Muscle of leg (tissue), 3 donors: ENCODE measurements at regions not wholly inside any gene's neighbourhood (a gene's known extent, or its start where the extent isn't known, plus 50 kb on each side); places are given as distances from the start of the nearest gene placed in this dataset.
A peak's percentile ranks its signal among the peaks of the same experiment; 100 is the strongest.

Experiments
- DNase-seq: peaks from one replicate; pipeline ENCODE4 v3.0.0; 2013
- H3K27ac ChIP-seq: one replicate; pipeline ENCODE4 v1.5.1; 2013; ENCODE audit warnings: mild to moderate bottlenecking, low read length, control low read depth
- H3K27me3 ChIP-seq: one replicate; pipeline ENCODE4 v1.6.1; 2013; ENCODE audit warnings: low read length; ENCODE audit not compliant: control insufficient read depth, insufficient read depth
- H3K36me3 ChIP-seq: one replicate; pipeline ENCODE4 v1.6.1; 2013; ENCODE audit warnings: low read length; ENCODE audit not compliant: control insufficient read depth, insufficient read depth
- H3K4me1 ChIP-seq: one replicate; pipeline ENCODE4 v1.6.1; 2013; ENCODE audit warnings: low read length; ENCODE audit not compliant: control insufficient read depth, insufficient read depth
- H3K4me3 ChIP-seq: one replicate; pipeline ENCODE4 v1.5.1; 2013; ENCODE audit warnings: low read length, control low read depth
- H3K9me3 ChIP-seq: replicated peaks from 2 replicates; pipeline ENCODE4 v1.6.1; 2013; ENCODE audit warnings: low read depth, low read length; ENCODE audit not compliant: control insufficient read depth
- WGBS: methylation state at CpG from one replicate; pipeline ENCODE4 v1.1.5; 2013; ENCODE audit warnings: missing lambda C conversion rate; ENCODE audit not compliant: insufficient coverage; 5-methylcytosine and 5-hydroxymethylcytosine counted together

DNA sequence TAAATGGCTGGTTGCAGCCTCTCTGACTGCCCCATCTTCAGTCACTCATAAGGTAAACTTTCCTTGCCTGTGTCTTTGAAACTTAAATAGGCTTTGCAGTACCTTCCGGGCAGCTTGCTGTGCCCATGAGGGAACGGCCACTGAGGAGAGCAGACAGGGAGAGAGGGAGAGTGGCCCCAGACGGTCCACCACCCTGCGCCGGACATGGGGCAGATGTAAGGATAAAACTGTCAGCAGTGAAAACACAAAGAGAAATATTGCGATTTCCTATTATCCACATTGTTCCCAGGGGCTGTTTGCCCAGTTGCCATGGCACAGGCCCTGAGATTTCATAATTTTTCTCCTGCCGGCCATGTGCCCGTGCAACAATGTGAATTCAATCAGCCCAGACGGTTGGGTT lies 265.9 kb upstream of the SALL3 start:
- Histone ChIP-seq H3K27me3 (no peaks in the 10 kb centered on the region), H3K27ac (no peak overlapping the region), H3K4me1 (no peaks in the 10 kb centered on the region), H3K36me3 (no peaks in the 10 kb centered on the region), H3K4me3 (no peak overlapping the region), H3K9me3 (no peaks in the 10 kb centered on the region)
- DNase-seq, result no peak
- 95% methylated on average over 4 of the region's 9 CpGs for WGBS

GRCh38 chr18:78716022-78716421 lies 263.6 kb upstream of the SALL3 start:
- Histone ChIP-seq H3K9me3 (no peaks in the 10 kb centered on the region), H3K4me3 (no peak overlapping the region), H3K27ac (no peak overlapping the region), H3K4me1 (peaks cover 2% of the 10 kb centered on the region), H3K36me3 (no peaks in the 10 kb centered on the region), H3K27me3 (peaks cover 11% of the 10 kb centered on the region)
- WGBS, result 64% methylated on average over 5 of the region's 8 CpGs
- DNase-seq, result no peak

- Histone ChIP-seq H3K4me3 (no peak overlapping the region), H3K27me3 (peaks cover 15% of the 10 kb centered on the region), H3K9me3 (no peaks in the 10 kb centered on the region), H3K27ac (no peak overlapping the region), H3K4me1 (peaks cover 3% of the 10 kb centered on the region), H3K36me3 (no peaks in the 10 kb centered on the region)
- DNase-seq, result no peak
- WGBS, result 86% methylated on average over 13 of the region's 17 CpGs
Observed at GRCh38 chr18:78716581-78716980, 263.0 kb upstream of the SALL3 start.

DNA sequence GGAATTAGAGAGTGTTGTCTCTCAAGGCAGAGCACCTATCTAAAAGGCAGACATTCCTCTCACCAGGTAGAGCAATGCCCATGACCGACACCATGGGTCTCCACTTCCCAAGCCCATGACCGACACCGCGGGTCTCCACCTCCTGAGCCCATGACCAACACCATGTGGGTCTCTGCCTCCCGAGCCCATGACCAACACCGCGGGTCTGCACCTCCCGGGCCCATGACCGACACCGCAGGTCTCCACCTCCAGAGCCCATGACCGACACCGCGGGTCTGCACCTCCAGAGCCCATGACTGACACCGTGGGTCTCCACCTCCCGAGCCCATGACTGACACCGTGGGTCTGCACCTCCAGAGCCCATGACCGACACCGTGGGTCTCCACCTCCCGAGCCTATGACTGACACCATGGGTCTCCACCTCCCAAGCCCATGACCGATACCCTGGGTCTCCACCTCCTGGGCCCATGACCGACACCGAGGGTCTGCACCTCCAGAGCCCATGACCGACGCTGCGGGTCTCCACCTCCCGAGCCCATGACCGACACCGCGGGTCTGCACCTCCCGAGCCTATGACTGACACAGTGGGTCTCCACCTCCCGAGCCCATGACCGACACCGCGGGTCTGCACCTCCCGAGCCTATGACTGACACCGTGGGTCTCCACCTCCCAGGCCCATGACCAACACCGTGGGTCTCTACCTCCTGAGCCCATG lies 262.4 kb upstream of the SALL3 start:
- peaks cover 17% of the 10 kb centered on the region for H3K27me3 ChIP-seq
- 92% methylated on average over 35 of the region's 37 CpGs for WGBS
- no peak overlapping the region for H3K4me3 ChIP-seq
- H3K27ac ChIP-seq, result no peak overlapping the region
- H3K4me1 ChIP-seq, result peaks cover 3% of the 10 kb centered on the region
- no peak for DNase-seq
- no peaks in the 10 kb centered on the region for H3K36me3 ChIP-seq
- H3K9me3 ChIP-seq, result no peaks in the 10 kb centered on the region

GRCh38 chr18:78717766-78718150 lies 261.9 kb upstream of the SALL3 start:
- 84% methylated on average over 5 of the region's 6 CpGs for WGBS
- peaks cover 17% of the 10 kb centered on the region for H3K27me3 ChIP-seq
- H3K4me3 ChIP-seq, result no peak overlapping the region

GRCh38 chr18:78719821-78720220 lies 259.8 kb upstream of the SALL3 start:
- Histone ChIP-seq H3K27me3 (peaks cover 33% of the 10 kb centered on the region), H3K4me1 (peaks cover 3% of the 10 kb centered on the region), H3K27ac (no peak overlapping the region), H3K36me3 (no peaks in the 10 kb centered on the region), H3K9me3 (no peaks in the 10 kb centered on the region), H3K4me3 (no peak overlapping the region)
- WGBS, result 93% methylated on average over 7 of the region's 11 CpGs
- DNase-seq, result no peak

More at GRCh38 chr18:78717766-78718150, 261.9 kb upstream of the SALL3 start:
- H3K27ac ChIP-seq, result no peak overlapping the region
- DNase-seq, result no peak
- no peaks in the 10 kb centered on the region for H3K36me3 ChIP-seq
- peaks cover 3% of the 10 kb centered on the region for H3K4me1 ChIP-seq
- no peaks in the 10 kb centered on the region for H3K9me3 ChIP-seq

DNA sequence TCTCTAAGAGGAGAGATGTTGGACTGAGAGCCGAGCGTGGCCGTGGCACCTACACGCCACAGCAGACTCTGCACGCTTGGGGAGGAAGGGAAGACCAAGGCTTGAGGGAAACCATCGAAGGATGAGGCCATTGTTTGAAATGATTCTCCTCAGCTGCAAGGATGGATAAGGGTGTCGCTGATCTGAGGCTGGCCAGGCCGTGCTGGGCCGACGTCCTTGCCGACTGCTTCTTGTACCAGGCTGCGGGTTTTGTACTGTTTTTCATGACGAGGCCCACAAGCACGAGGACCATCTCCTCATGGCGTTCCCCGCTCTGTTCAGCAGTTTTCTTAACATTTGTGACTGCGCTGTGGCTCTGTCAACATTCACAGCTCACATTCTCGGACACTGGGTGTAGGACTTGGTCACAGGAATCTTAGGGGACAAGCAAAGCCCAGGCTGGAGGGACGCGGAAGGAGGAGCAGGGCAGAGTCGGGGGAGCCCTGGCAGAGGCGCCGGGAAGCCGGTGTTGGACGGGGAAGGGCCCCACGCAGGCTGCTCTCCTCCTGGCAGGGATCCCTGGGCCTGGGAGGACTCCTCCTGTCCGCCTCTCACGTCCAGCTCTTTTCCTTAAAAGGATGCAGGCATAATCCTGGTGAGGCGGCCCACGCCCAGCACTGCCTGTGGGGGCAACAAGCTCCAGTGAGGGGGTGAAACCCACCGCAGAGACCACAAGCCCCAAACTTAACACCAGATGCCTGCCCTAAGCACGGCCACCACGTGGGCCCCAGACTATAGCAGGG lies 259.0 kb upstream of the SALL3 start:
- Histone ChIP-seq H3K9me3 (no peaks in the 10 kb centered on the region), H3K36me3 (no peaks in the 10 kb centered on the region), H3K27me3 (peaks cover 39% of the 10 kb centered on the region), H3K4me3 (no peak overlapping the region), H3K4me1 (peaks cover 3% of the 10 kb centered on the region), H3K27ac (no peak overlapping the region)
- WGBS, result 54% methylated on average over 27 of the region's 33 CpGs
- DNase-seq, result peak; percentile 49

DNA sequence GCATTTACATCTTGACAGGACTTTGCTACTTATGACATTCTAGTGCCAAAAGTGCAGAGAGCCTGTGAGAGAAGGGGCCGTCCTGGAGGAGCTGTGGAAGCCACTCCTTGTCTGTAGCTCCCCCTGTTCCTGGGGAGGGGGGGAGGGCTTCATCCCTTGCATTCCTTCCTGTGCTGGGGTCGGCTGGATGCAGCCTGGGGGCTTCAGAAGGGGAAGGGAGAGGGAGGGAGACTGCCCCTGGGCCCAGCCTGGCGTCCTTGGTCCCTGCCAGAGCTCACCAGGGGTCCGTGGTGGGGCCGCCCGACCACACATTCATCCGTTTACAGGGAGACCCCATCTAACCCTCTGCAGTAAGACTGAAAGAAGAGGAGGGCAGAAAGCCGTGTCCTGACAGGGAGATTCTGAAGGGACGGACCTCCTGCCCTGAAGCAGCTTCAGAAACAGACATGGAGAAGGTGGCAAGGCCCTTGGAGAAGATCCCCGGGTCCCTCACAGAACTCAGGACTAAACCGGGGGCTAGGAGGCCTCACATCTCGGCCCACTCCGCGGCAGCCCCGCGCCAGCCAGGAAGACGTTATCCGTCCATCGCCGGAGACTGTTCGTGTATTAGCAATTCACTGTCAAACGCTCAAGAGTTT lies 258.3 kb upstream of the SALL3 start:
- Histone ChIP-seq H3K4me1 (peaks cover 3% of the 10 kb centered on the region), H3K9me3 (no peaks in the 10 kb centered on the region), H3K4me3 (no peak overlapping the region), H3K36me3 (no peaks in the 10 kb centered on the region), H3K27ac (no peak overlapping the region), H3K27me3 (peaks cover 39% of the 10 kb centered on the region)
- 26% methylated on average over 4 of the region's 22 CpGs for WGBS
- no peak for DNase-seq

- no peak for DNase-seq
- H3K27ac ChIP-seq, result no peak overlapping the region
- peaks cover 3% of the 10 kb centered on the region for H3K4me1 ChIP-seq
- no peaks in the 10 kb centered on the region for H3K9me3 ChIP-seq
- H3K27me3 ChIP-seq, result peaks cover 42% of the 10 kb centered on the region
- 53% methylated on average over 6 of the region's 9 CpGs for WGBS
- no peaks in the 10 kb centered on the region for H3K36me3 ChIP-seq
- H3K4me3 ChIP-seq, result no peak overlapping the region
Observed at GRCh38 chr18:78721981-78722380, 257.6 kb upstream of the SALL3 start.

DNA sequence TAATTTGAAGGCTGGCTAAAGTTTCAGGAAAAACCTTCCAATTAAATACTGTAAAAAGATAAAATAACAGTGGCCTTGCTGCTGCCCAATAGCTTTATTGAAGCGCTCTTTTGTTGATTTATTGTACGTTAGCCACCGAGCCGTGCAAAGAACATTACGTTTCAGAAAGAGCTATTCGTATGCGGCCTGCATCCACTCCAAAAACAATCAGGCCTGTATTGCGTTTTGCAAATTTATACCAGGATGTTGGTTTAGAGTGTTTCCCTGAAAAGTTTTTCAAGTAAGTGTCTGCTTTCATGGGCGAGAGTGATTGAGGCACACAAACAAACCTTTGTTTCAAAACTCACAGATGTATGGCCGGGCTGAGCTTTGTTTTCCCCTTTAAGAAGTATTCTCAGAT lies 257.2 kb upstream of the SALL3 start:
- H3K4me1 ChIP-seq, result peaks cover 3% of the 10 kb centered on the region
- DNase-seq, result no peak
- H3K27ac ChIP-seq, result no peak overlapping the region
- H3K27me3 ChIP-seq, result peaks cover 42% of the 10 kb centered on the region
- H3K36me3 ChIP-seq, result no peaks in the 10 kb centered on the region
- no peak overlapping the region for H3K4me3 ChIP-seq
- 53% methylated on average over 6 of the region's 10 CpGs for WGBS
- no peaks in the 10 kb centered on the region for H3K9me3 ChIP-seq
